RWPE1 (cell line): ENCODE measurements at regions not wholly inside any gene's neighbourhood (a gene's known extent, or its start where the extent isn't known, plus 50 kb on each side); places are given as distances from the start of the nearest gene placed in this dataset.

Experiments
- CTCF ChIA-PET: fragments of 350-600 bp; sonication (Branson Sonifier 250); formaldehyde crosslinking; extraction: SDS; loops from one replicate; lab custom pipeline; 2021; lab: Yijun Ruan, JAX
- POLR2A ChIA-PET: fragments of 400-600 bp; formaldehyde crosslinking; extraction: SDS; loops from one replicate; lab custom pipeline; 2020; ENCODE audit warnings: antibody characterized with exemption; ENCODE audit not compliant: low non-redundant PET; lab: Yijun Ruan, JAX
- DNase-seq: peaks from one replicate; pipeline ENCODE4 v3.0.0; 2012; ENCODE audit warnings: low spot score
- H3K27ac ChIP-seq: fragments of 450-650 bp; 2 replicates; pipeline ENCODE4 v1.5.1; 2017
- TF ChIP-seq, protein P1 (sequence below): fragments of 450-650 bp; conservative IDR thresholded peaks from 2 replicates; pipeline ENCODE4 v1.5.1; 2017; ENCODE audit warnings: low read depth, mild to moderate bottlenecking

- POLR2A ChIA-PET = no interaction called here
- no peak overlapping the region for H3K27ac ChIP-seq
- no peak for DNase-seq
- CTCF ChIA-PET = no interaction called here
- TF ChIP-seq, protein P1, sequence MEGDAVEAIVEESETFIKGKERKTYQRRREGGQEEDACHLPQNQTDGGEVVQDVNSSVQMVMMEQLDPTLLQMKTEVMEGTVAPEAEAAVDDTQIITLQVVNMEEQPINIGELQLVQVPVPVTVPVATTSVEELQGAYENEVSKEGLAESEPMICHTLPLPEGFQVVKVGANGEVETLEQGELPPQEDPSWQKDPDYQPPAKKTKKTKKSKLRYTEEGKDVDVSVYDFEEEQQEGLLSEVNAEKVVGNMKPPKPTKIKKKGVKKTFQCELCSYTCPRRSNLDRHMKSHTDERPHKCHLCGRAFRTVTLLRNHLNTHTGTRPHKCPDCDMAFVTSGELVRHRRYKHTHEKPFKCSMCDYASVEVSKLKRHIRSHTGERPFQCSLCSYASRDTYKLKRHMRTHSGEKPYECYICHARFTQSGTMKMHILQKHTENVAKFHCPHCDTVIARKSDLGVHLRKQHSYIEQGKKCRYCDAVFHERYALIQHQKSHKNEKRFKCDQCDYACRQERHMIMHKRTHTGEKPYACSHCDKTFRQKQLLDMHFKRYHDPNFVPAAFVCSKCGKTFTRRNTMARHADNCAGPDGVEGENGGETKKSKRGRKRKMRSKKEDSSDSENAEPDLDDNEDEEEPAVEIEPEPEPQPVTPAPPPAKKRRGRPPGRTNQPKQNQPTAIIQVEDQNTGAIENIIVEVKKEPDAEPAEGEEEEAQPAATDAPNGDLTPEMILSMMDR = no peak
Measured at GRCh38 chr2:157928372-157928771, 52.2 kb upstream of the ACVR1 start.

GRCh38 chr2:157927155-157927554 is 51.0 kb upstream of the ACVR1 start:
- no peak for DNase-seq
- ChIA-PET CTCF (no interaction called here), POLR2A (no interaction called here)
- TF ChIP-seq, protein P1 = no peak
- H3K27ac ChIP-seq = no peak overlapping the region
